H4 (cell line): ENCODE measurements at regions not wholly inside any gene's neighbourhood (a gene's known extent, or its start where the extent isn't known, plus 50 kb on each side); places are given as distances from the start of the nearest gene placed in this dataset.

Experiments
- DNase-seq: peaks from one replicate; pipeline ENCODE4 v3.0.0-alpha.2; 2015; ENCODE audit warnings: low spot score

DNA sequence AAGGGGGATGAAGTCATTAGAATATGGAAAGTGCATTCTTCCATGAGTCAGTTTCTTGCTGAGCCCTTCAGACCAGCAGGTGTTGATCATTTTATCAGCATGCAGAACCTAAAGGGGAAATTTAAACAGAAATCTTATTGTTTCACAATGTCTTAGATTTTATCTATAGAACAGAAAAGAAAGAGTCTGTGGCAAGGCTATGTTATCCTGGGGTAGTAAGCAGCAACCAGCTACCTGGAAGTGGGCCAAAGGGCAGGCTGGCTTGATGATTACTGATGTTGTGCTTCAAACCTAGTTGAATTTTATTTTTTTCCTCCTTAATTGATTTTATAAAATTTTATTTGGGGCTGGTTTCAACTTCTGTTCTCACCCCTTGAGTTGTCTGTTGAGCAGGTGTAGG lies 101.5 kb downstream of the LRRC70 start:
- no peak for DNase-seq
